CD4-positive, alpha-beta T cell treated with Interleukin-15 for 1 hour (primary cell): ENCODE measurements at regions not wholly inside any gene's neighbourhood (a gene's known extent, or its start where the extent isn't known, plus 50 kb on each side); places are given as distances from the start of the nearest gene placed in this dataset.
A peak's percentile ranks its signal among the peaks of the same experiment; 100 is the strongest.
"Not testable (repeated sequence)": the region's sequence is repeated elsewhere in the genome, so short reads cannot be mapped to it uniquely, and the experiment has no call there.

ENCODE experiments used
- DNase-seq: peaks from one replicate; pipeline ENCODE4 v3.0.0-alpha.2; 2020

GRCh38 chr9:66046992-66047391 is 310.0 kb downstream of the FOXD4L4 start:
- not testable (repeated sequence) for DNase-seq

DNA sequence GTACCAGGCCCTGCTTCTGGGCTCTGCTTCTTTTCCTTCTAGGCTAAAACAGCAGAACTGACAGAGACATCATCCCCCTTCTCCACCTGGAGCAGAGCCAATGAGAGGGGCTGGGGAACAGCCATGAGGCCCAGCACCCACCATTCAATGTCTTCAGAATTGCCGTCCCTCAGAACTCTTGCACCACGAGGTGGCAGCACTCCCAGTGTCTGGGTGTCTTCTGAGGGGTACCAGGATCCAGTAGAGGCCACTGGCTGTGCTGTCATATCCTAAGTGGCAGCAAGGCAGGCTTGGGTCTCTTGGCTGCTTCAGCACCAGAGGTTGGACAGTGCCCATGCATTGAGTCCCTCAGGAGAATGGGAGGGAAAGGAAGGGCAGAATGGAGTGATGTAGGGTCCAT is 312.8 kb downstream of the FOXD4L4 start:
- DNase-seq = not testable (repeated sequence)

GRCh38 chr9:66054705-66055104 is 317.8 kb downstream of the FOXD4L4 start:
- not testable (repeated sequence) for DNase-seq

GRCh38 chr9:66060681-66061080 is 323.7 kb downstream of the FOXD4L4 start:
- not testable (repeated sequence) for DNase-seq

DNA sequence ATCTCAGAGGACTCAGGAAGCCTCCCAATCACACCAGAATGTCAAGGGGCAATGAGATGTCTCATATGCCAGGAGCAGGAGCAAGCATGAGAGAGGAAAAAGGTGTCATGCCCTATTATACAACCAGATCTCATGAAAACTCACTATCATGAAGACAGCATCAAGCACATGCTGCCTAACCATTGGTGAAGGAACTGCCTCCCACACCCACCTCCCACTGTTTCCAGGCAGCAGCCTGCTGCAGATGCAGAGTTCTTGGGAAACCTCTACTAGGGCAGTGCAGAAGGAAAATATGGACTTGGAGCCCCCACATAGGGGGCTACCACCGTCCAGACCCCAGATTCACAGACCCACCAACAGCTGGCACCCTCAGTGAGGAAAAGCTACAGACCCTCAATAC is 326.9 kb downstream of the FOXD4L4 start:
- DNase-seq = not testable (repeated sequence)

- not testable (repeated sequence) for DNase-seq
Observed at GRCh38 chr9:66065735-66066134, 328.8 kb downstream of the FOXD4L4 start.

GRCh38 chr9:66067231-66067630 is 330.3 kb downstream of the FOXD4L4 start:
- peak; percentile 8 for DNase-seq

DNA sequence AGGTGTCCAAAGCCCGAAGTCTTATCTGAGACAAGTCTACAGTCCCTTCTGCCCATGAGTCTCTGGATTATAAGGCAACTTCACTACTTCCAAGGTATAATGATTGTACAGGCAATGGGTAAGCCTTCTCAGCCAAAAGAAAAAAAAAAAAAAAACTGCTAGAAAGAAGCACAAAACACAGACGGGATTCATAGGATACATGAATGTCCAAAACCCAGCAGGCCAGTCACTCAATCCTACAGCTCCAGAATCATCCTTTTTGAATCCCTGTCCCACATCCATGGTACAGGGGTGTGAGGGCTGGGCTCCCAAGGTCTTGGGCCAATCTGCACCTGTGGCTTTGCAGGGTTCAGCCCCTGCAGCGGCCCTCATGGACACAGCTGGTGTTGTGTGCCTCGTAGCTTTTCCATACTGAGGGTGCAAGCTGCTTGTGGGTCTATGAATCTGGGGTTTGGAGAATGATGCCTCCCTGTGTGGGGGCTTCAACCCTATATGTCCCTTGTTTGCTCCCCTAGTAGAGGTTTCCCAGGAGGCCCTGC is 331.6 kb downstream of the FOXD4L4 start:
- DNase-seq = not testable (repeated sequence)

DNA sequence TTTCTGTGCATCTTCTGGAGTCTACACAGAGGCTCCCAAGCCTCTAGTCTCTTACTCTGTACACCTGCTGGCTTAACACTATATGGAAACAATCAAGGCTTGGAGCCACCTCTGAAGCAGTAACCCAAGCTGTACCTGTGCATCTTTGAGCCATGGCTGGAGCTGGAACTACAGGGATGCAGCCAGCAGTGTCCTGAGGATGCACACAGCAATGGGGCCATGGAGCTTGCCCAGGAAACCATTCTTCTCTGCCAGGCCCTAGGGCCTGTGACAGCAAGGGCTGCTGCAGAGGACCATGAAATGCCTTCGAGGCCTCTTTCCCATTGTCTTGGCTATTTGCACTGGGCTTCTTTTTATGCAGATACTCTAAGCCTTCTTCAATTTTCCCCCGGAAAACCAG is 332.1 kb downstream of the FOXD4L4 start:
- DNase-seq = not testable (repeated sequence)

GRCh38 chr9:66073111-66073510 is 336.2 kb downstream of the FOXD4L4 start:
- DNase-seq = not testable (repeated sequence)

- DNase-seq = not testable (repeated sequence)
Observed at GRCh38 chr9:66082811-66083210, 345.9 kb downstream of the FOXD4L4 start.
